Endodermal cell (in vitro differentiated cells): ENCODE measurements at regions not wholly inside any gene's neighbourhood (a gene's known extent, or its start where the extent isn't known, plus 50 kb on each side); places are given as distances from the start of the nearest gene placed in this dataset.

Experiments used
- DNase-seq: peaks from one replicate; pipeline ENCODE4 v3.0.0-alpha.2; 2017
- H3K27ac ChIP-seq: 2 replicates; pipeline ENCODE4 v1.5.1; 2013; ENCODE audit warnings: mild to moderate bottlenecking, low read depth, low read length, moderate library complexity
- H3K27me3 ChIP-seq: 2 replicates; pipeline ENCODE4 v1.6.1; 2013; ENCODE audit warnings: mild to moderate bottlenecking, low read length, moderate library complexity; ENCODE audit not compliant: insufficient read depth, control insufficient read depth, poor library complexity, severe bottlenecking
- H3K36me3 ChIP-seq: 2 replicates; pipeline ENCODE4 v1.7.0; 2013; ENCODE audit warnings: mild to moderate bottlenecking, low read length, moderate library complexity; ENCODE audit not compliant: control insufficient read depth, insufficient read depth
- H3K4me1 ChIP-seq: one replicate; pipeline ENCODE4 v1.7.0; 2013; ENCODE audit warnings: low read length; ENCODE audit not compliant: control insufficient read depth, insufficient read depth
- H3K4me3 ChIP-seq: 2 replicates; pipeline ENCODE4 v1.5.1; 2013; ENCODE audit warnings: mild to moderate bottlenecking, low read length, moderate library complexity
- H3K9ac ChIP-seq: 2 replicates; pipeline ENCODE4 v1.6.1; 2013; ENCODE audit warnings: mild to moderate bottlenecking, low read length, moderate library complexity; ENCODE audit not compliant: poor library complexity, severe bottlenecking; ENCODE audit errors: extremely low read depth
- H3K9me3 ChIP-seq: 2 replicates; pipeline ENCODE4 v1.6.1; 2013; ENCODE audit warnings: mild to moderate bottlenecking, low read length, moderate library complexity; ENCODE audit not compliant: control insufficient read depth
- H3K27ac Mint-ChIP-seq: 2 replicates; pipeline ENCODE4 v1.8.0; 2020; ENCODE audit warnings: mixed read lengths
- H3K27me3 Mint-ChIP-seq: 2 replicates; pipeline ENCODE4 v1.8.0; 2021; ENCODE audit warnings: mild to moderate bottlenecking, mixed read lengths; ENCODE audit not compliant: insufficient read depth
- H3K36me3 Mint-ChIP-seq: 2 replicates; pipeline ENCODE4 v1.8.0; 2020; ENCODE audit warnings: low read depth, mixed read lengths
- H3K4me1 Mint-ChIP-seq: 2 replicates; pipeline ENCODE4 v1.8.0; 2020; ENCODE audit warnings: mixed read lengths
- H3K4me3 Mint-ChIP-seq: 2 replicates; pipeline ENCODE4 v1.8.0; 2020; ENCODE audit warnings: mild to moderate bottlenecking, moderate library complexity, mixed read lengths
- H3K9me3 Mint-ChIP-seq: 2 replicates; pipeline ENCODE4 v1.8.0; 2020; ENCODE audit warnings: mild to moderate bottlenecking, mixed read lengths
- WGBS, 2 experiments: methylation state at CpG; one replicate each; pipeline versions ENCODE4 v1.1.5 to v1.1.7; 2013; ENCODE audit warnings: missing lambda C conversion rate in 2 of 2, mixed read lengths in 1 of 2; ENCODE audit not compliant: insufficient coverage in 1 of 2, insufficient read length in 1 of 2; 5-methylcytosine and 5-hydroxymethylcytosine counted together
- TF ChIP-seq, protein P1 (sequence below): fragments of 200-600 bp; sonication (generic); conservative IDR thresholded peaks from 2 replicates; pipeline ENCODE4 v1.5.0; 2021; ENCODE audit warnings: antibody characterized with exemption, mild to moderate bottlenecking

DNA sequence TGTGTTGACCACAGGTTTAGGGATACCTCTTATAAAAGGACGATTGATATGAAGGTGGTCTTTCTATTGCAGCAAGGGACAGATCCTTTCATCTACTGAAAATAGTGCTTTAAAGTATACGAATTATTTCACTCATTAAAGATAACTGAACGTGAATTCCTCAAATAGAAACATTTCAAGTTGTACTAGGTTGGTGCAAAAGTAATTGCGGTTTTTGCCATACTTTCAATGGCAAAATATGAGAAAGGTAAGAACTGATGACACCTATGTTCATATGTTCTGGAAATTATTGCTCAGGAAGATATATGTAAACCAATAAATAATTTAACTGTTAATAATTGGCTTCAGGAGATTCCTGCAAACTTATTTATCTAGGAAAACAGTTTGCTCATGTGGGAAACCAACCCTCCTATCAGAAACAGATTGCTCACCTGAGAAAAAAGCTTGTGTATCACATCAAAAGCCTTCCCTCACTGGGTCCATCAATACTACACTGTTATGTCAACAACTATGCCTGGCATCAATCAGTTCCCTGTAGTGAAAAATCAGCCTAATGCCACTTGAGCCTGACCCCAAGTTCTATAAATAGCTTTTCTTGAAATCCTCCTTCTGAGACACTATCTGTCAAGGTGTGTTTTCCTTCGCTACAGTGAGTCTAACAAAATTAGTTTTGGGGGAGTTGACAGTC, 81.5 kb upstream of the ACSL3 start:
- 80 to 85% methylated on average over 2 to 5 of the region's 5 CpGs for WGBS, 2 experiments
- no peak overlapping the region for H3K4me3 ChIP-seq
- no peak overlapping the region for H3K9ac ChIP-seq
- no peak overlapping the region for H3K27ac Mint-ChIP-seq
- DNase-seq: no peak
- TF ChIP-seq, protein P1, sequence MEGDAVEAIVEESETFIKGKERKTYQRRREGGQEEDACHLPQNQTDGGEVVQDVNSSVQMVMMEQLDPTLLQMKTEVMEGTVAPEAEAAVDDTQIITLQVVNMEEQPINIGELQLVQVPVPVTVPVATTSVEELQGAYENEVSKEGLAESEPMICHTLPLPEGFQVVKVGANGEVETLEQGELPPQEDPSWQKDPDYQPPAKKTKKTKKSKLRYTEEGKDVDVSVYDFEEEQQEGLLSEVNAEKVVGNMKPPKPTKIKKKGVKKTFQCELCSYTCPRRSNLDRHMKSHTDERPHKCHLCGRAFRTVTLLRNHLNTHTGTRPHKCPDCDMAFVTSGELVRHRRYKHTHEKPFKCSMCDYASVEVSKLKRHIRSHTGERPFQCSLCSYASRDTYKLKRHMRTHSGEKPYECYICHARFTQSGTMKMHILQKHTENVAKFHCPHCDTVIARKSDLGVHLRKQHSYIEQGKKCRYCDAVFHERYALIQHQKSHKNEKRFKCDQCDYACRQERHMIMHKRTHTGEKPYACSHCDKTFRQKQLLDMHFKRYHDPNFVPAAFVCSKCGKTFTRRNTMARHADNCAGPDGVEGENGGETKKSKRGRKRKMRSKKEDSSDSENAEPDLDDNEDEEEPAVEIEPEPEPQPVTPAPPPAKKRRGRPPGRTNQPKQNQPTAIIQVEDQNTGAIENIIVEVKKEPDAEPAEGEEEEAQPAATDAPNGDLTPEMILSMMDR: no peak
- no peaks in the 10 kb centered on the region for H3K36me3 Mint-ChIP-seq
- no peaks in the 10 kb centered on the region for H3K9me3 Mint-ChIP-seq
- H3K4me3 Mint-ChIP-seq: no peak overlapping the region
- H3K9me3 ChIP-seq: no peaks in the 10 kb centered on the region
- peaks cover 15% of the 10 kb centered on the region for H3K27me3 Mint-ChIP-seq
- H3K4me1 Mint-ChIP-seq: no peaks in the 10 kb centered on the region
- H3K27me3 ChIP-seq: peaks cover 14% of the 10 kb centered on the region
- no peaks in the 10 kb centered on the region for H3K4me1 ChIP-seq
- H3K36me3 ChIP-seq: no peaks in the 10 kb centered on the region
- H3K27ac ChIP-seq: no peak overlapping the region

DNA sequence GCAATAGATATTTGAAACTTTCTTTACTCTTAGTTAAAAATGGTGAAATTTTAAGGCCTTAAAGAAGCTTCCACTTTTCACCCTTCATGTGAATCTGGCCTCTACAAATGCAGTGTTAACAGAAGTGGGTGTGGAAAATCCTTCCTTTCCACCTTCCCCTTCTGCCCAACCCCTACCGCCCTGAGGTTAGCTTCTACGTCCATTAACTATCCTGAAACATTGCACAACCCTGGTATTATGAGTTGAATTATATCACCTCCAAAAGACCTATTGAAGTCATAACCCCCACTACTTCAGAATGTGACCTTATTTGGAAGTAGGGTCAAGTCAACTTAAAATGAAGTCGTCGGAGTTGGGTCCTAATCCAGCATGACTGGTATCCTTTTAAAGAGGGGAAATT, 80.8 kb upstream of the ACSL3 start:
- H3K4me1 Mint-ChIP-seq: no peaks in the 10 kb centered on the region
- Histone ChIP-seq H3K9me3 (no peaks in the 10 kb centered on the region), H3K9ac (no peak overlapping the region), H3K27me3 (peaks cover 16% of the 10 kb centered on the region), H3K27ac (no peak overlapping the region), H3K4me1 (no peaks in the 10 kb centered on the region), H3K4me3 (no peak overlapping the region), H3K36me3 (no peaks in the 10 kb centered on the region)
- no peak for DNase-seq
- H3K36me3 Mint-ChIP-seq: no peaks in the 10 kb centered on the region
- no peak overlapping the region for H3K4me3 Mint-ChIP-seq
- no peak overlapping the region for H3K27ac Mint-ChIP-seq
- TF ChIP-seq, protein P1: no peak
- peaks cover 17% of the 10 kb centered on the region for H3K27me3 Mint-ChIP-seq
- WGBS, 2 experiments: 90 to 100% methylated on average over 2 to 4 of the region's 4 CpGs
- H3K9me3 Mint-ChIP-seq: no peaks in the 10 kb centered on the region

DNA sequence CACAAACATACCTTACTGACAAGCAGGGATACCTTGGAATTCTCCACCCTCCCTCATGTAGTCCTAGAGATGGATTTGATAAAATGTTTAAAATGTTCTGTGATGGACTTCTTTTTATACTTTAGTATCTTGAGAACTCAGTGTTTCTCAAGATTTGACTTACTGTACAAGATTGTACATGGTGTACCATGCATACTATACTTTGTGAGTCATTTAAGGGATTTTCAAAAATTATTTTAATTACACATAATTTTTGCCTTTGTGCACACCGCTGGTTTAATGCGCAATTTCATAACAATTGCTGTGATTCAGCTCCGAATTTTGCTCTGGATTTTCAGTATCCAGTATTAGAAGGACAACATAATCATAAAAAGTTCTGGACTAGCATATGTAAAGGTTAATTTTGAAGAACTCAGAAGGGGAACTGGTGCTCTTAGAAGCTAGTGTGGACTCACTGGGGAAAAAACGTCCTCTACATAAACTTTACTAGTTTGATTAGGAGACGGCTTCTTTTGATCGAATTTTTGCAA, 78.6 kb upstream of the ACSL3 start:
- no peak overlapping the region for H3K27ac Mint-ChIP-seq
- H3K27ac ChIP-seq: no peak overlapping the region
- H3K36me3 Mint-ChIP-seq: no peaks in the 10 kb centered on the region
- H3K27me3 ChIP-seq: peaks cover 29% of the 10 kb centered on the region
- no peaks in the 10 kb centered on the region for H3K9me3 ChIP-seq
- no peaks in the 10 kb centered on the region for H3K36me3 ChIP-seq
- no peaks in the 10 kb centered on the region for H3K4me1 Mint-ChIP-seq
- DNase-seq: no peak
- H3K9ac ChIP-seq: no peak overlapping the region
- peaks cover 19% of the 10 kb centered on the region for H3K27me3 Mint-ChIP-seq
- TF ChIP-seq, protein P1: no peak
- H3K9me3 Mint-ChIP-seq: no peaks in the 10 kb centered on the region
- 90 to 100% methylated on average over 3 to 6 of the region's 6 CpGs for WGBS, 2 experiments
- no peak overlapping the region for H3K4me3 ChIP-seq
- H3K4me1 ChIP-seq: no peaks in the 10 kb centered on the region
- no peak overlapping the region for H3K4me3 Mint-ChIP-seq
